ENCODE measurements at regions not wholly inside any gene's neighbourhood (a gene's known extent, or its start where the extent isn't known, plus 50 kb on each side); places are given as distances from the start of the nearest gene placed in this dataset.

- no peak for DNase-seq
Measured at GRCh38 chr1:244920911-244921761, 56.8 kb upstream of the HNRNPU start.

GRCh38 chr1:244919320-244920282 lies 55.3 kb upstream of the HNRNPU start:
- no peak for DNase-seq

- peak; percentile 61 for DNase-seq
Measured at GRCh38 chr1:244918421-244919319, 54.3 kb upstream of the HNRNPU start.

- DNase-seq = no peak
Measured at GRCh38 chr1:244917073-244917670, 52.8 kb upstream of the HNRNPU start.

GRCh38 chr1:244915736-244916135 lies 51.4 kb upstream of the HNRNPU start:
- no peak for DNase-seq

- DNase-seq = no peak
Measured at GRCh38 chr1:244914761-244915160, 50.4 kb upstream of the HNRNPU start.

Measured in NCI-H82 (cell line).